HCT116 (cell line): ENCODE measurements at regions not wholly inside any gene's neighbourhood (a gene's known extent, or its start where the extent isn't known, plus 50 kb on each side); places are given as distances from the start of the nearest gene placed in this dataset.

Experiments
- ATAC-seq: fragments of 200-7000 bp; cut with Tn5 transposase; 2 replicates; pipeline ENCODE4 v1.9.1; 2020; ENCODE audit warnings: mild to moderate bottlenecking, moderate library complexity
- BruUV-seq: library from RNA; stranded (reverse); fragments of 400-500 nt; replicated peaks from 2 replicates; lab custom pipeline; 2021; lab: Mats Ljungman, UMichigan
- CTCF ChIA-PET: fragments of 300-600 bp; sonication (Branson Sonifier 250); formaldehyde crosslinking; loops from one replicate; lab custom pipeline; 2021; ENCODE audit warnings: antibody characterized with exemption; lab: Charles Lee
- POLR2A ChIA-PET: fragments of 300-600, 350-600 bp; sonication (Branson Sonifier 250); formaldehyde crosslinking; loops from one replicate; lab custom pipeline; 2021; ENCODE audit warnings: antibody characterized with exemption; lab: Charles Lee
- RAD21 ChIA-PET, 2 experiments: fragments of 300-600 bp; sonication (Branson Sonifier 250); formaldehyde crosslinking; loops; one replicate each; lab custom pipeline; 2023; ENCODE audit warnings: low total read pairs in 2 of 2; ENCODE audit not compliant: uncharacterized antibody in 2 of 2, unreplicated experiment in 2 of 2, low non-redundant PET in 1 of 2; lab: Charles Lee
- DNase-seq: peaks from one replicate; pipeline ENCODE4 v3.0.0-alpha.2; 2010; ENCODE audit warnings: low read depth, low spot score
- H2AFZ ChIP-seq: fragments of 200-600 bp; shearing (Covaris generic), sonication (generic); 2 replicates; pipeline ENCODE4 v1.6.1; 2017; ENCODE audit warnings: low read depth, mixed run types, mixed read lengths, antibody characterized with exemption, low read length; ENCODE audit not compliant: poor library complexity, severe bottlenecking
- H3K27ac ChIP-seq: 2 replicates; pipeline ENCODE4 v1.5.1; 2012; ENCODE audit warnings: low read depth, low read length
- H3K27me3 ChIP-seq: fragments of 200-600 bp; sonication (generic); 2 replicates; pipeline ENCODE4 v1.6.1; 2016; ENCODE audit warnings: mixed run types, low read length, mixed read lengths; ENCODE audit not compliant: insufficient read depth
- H3K36me3 ChIP-seq, 2 experiments: fragments of 200-500 bp in 1 of 2; fragments of 200-600 bp in 1 of 2; sonication (Bioruptor generic) in 1 of 2; sonication (generic) in 1 of 2; 2 replicates each; pipeline versions ENCODE4 v1.5.1 to v1.6.1; 2014 to 2016; ENCODE audit warnings: low read length in 2 of 2, inconsistent platforms in 1 of 2, mixed read lengths in 1 of 2, mixed run types in 1 of 2; ENCODE audit not compliant: insufficient read depth in 2 of 2, control insufficient read depth in 1 of 2
- H3K4me1 ChIP-seq, 2 experiments: fragments of 200-600 bp in 1 of 2; sonication (generic) in 1 of 2; 2 replicates each; pipeline versions ENCODE4 v1.5.1 to v1.6.1; 2012 to 2017; ENCODE audit warnings: low read length in 2 of 2, inconsistent platforms in 1 of 2, mild to moderate bottlenecking in 1 of 2, mixed read lengths in 1 of 2, mixed run types in 1 of 2, moderate library complexity in 1 of 2; ENCODE audit not compliant: insufficient read depth in 2 of 2, control insufficient read depth in 1 of 2
- H3K4me2 ChIP-seq: fragments of 200-600 bp; sonication (generic); 2 replicates; pipeline ENCODE4 v1.6.1; 2017; ENCODE audit warnings: mixed run types, low read length, mixed read lengths
- H3K4me3 ChIP-seq, 2 experiments: fragments of 200-600 bp in 1 of 2; sonication (generic) in 1 of 2; replicated peaks in 1 of 2; 2 replicates each; pipeline ENCODE4 v1.5.1; 2011 to 2016; ENCODE audit warnings: low read length in 2 of 2, control low read depth in 1 of 2, low read depth in 1 of 2, mild to moderate bottlenecking in 1 of 2, mixed read lengths in 1 of 2, mixed run types in 1 of 2
- H3K79me2 ChIP-seq: fragments of 200-600 bp; sonication (generic); 2 replicates; pipeline ENCODE4 v1.6.1; 2017; ENCODE audit warnings: mild to moderate bottlenecking, mixed run types, low read length, moderate library complexity, mixed read lengths; ENCODE audit not compliant: insufficient read depth
- H3K9ac ChIP-seq: fragments of 200-600 bp; sonication (generic); 2 replicates; pipeline ENCODE4 v1.6.1; 2016; ENCODE audit warnings: low read length, mixed read lengths
- H3K9me2 ChIP-seq: fragments of 200-600 bp; sonication (generic), shearing (Covaris generic); 2 replicates; pipeline ENCODE4 v1.6.1; 2017; ENCODE audit warnings: mixed run types, mild to moderate bottlenecking, moderate library complexity; ENCODE audit not compliant: insufficient read depth
- H3K9me3 ChIP-seq, 2 experiments: fragments of 200-500 bp in 1 of 2; fragments of 200-600 bp in 1 of 2; sonication (Bioruptor generic) in 1 of 2; sonication (generic) in 1 of 2; 2 replicates each; pipeline ENCODE4 v1.6.1; 2014 to 2017; ENCODE audit warnings: low read length in 2 of 2, mixed read lengths in 2 of 2, inconsistent platforms in 1 of 2, low read depth in 1 of 2, mild to moderate bottlenecking in 1 of 2, mixed run types in 1 of 2, moderate library complexity in 1 of 2; ENCODE audit not compliant: control insufficient read depth in 1 of 2, insufficient read depth in 1 of 2
- H4K20me1 ChIP-seq: fragments of 200-600 bp; sonication (generic), shearing (Covaris generic); 2 replicates; pipeline ENCODE4 v1.6.1; 2017; ENCODE audit warnings: mixed run types, mild to moderate bottlenecking, moderate library complexity; ENCODE audit not compliant: insufficient read depth
- ATF3 ChIP-seq: IDR thresholded peaks from 2 replicates; pipeline ENCODE4 v1.6.1; 2012
- CBX3 ChIP-seq: IDR thresholded peaks from 2 replicates; pipeline ENCODE4 v1.6.1; 2012; ENCODE audit warnings: low read depth
- CEBPB ChIP-seq: IDR thresholded peaks from 2 replicates; pipeline ENCODE4 v1.6.1; 2012; ENCODE audit warnings: low read depth
- EGR1 ChIP-seq: IDR thresholded peaks from 2 replicates; pipeline ENCODE4 v1.6.1; 2012; ENCODE audit warnings: low read depth
- ELF1 ChIP-seq: IDR thresholded peaks from 2 replicates; pipeline ENCODE4 v1.6.1; 2012; ENCODE audit warnings: low read depth, borderline replicate concordance
- EZH2 ChIP-seq: fragments of 200-600 bp; sonication (generic); IDR thresholded peaks from 2 replicates; pipeline ENCODE4 v1.6.1; 2017; ENCODE audit warnings: antibody characterized with exemption, mixed run types
- FOSL1 ChIP-seq: IDR thresholded peaks from 2 replicates; pipeline ENCODE4 v1.6.1; 2012; ENCODE audit warnings: low read depth
- JUND ChIP-seq: IDR thresholded peaks from 2 replicates; pipeline ENCODE4 v1.6.1; 2012
- POLR2A ChIP-seq: IDR thresholded peaks from 2 replicates; pipeline ENCODE4 v1.7.0; 2011; ENCODE audit warnings: borderline replicate concordance; ENCODE audit not compliant: insufficient read depth, insufficient read length; ENCODE audit errors: extremely low read depth
- POLR2AphosphoS5 ChIP-seq: IDR thresholded peaks from 2 replicates; pipeline ENCODE4 v1.6.1; 2011; ENCODE audit warnings: mild to moderate bottlenecking, low read depth, low read length, moderate library complexity
- SIN3A ChIP-seq: IDR thresholded peaks from 2 replicates; pipeline ENCODE4 v1.6.1; 2012; ENCODE audit warnings: low read depth
- SRF ChIP-seq: IDR thresholded peaks from 2 replicates; pipeline ENCODE4 v1.6.1; 2012; ENCODE audit warnings: low read depth
- TCF7L2 ChIP-seq: IDR thresholded peaks from 2 replicates; pipeline ENCODE4 v1.7.0; 2011; ENCODE audit warnings: borderline replicate concordance, inconsistent platforms; ENCODE audit not compliant: insufficient read depth, insufficient read length; ENCODE audit errors: extremely low read depth
- YY1 ChIP-seq: IDR thresholded peaks from 2 replicates; pipeline ENCODE4 v1.6.1; 2011; ENCODE audit warnings: low read length, low read depth, moderate library complexity, mild to moderate bottlenecking; ENCODE audit not compliant: insufficient replicate concordance; ENCODE audit errors: extremely low read depth
- ZBTB33 ChIP-seq: IDR thresholded peaks from 2 replicates; pipeline ENCODE4 v1.6.1; 2011; ENCODE audit warnings: mild to moderate bottlenecking, low read length, moderate library complexity; ENCODE audit not compliant: insufficient replicate concordance; ENCODE audit errors: extremely low read depth
- ZNF274 ChIP-seq: fragments of 200-500 bp; sonication (Bioruptor generic); IDR thresholded peaks from 2 replicates; pipeline ENCODE4 v1.6.1; 2014; ENCODE audit warnings: mild to moderate bottlenecking, low read depth, low read length, inconsistent platforms
- intact Hi-C: fragments of 100-400 bp; cut with micrococcal nuclease; formaldehyde crosslinking; loops from 2 replicates; pipeline ENCODE4 v1.10.0; 2022
- TF ChIP-seq, protein P1 (sequence below): IDR thresholded peaks from 2 replicates; pipeline ENCODE4 v1.6.1; 2012

GRCh38 chr3:68483601-68484000, 448.7 kb downstream of the TAFA4 start:
- ChIA-PET RAD21 (no interaction called here), POLR2A (no interaction called here)
- H3K27ac ChIP-seq: no peak overlapping the region

GRCh38 chr3:68483041-68483440, 449.3 kb downstream of the TAFA4 start:
- Histone ChIP-seq H3K9me3 (peaks cover 0 to 16% of the 10 kb centered on the region in 2 experiments; a peak in 1 of 4 replicates), H3K9me2 (no peaks in the 10 kb centered on the region), H4K20me1 (no peaks in the 10 kb centered on the region), H2AFZ (no peak overlapping the region), H3K4me3 (no peak overlapping the region), H3K4me1 (no peaks in the 10 kb centered on the region), H3K36me3 (no peaks in the 10 kb centered on the region), H3K27me3 (no peaks in the 10 kb centered on the region), H3K4me2 (no peak overlapping the region), H3K27ac (no peak overlapping the region), H3K79me2 (no peaks in the 10 kb centered on the region), H3K9ac (no peak overlapping the region)
- RAD21 ChIA-PET: no interaction called here
- DNase-seq (no peak), ATAC-seq (no peak)
- CTCF ChIA-PET: no interaction called here
- POLR2A ChIA-PET: no interaction called here
- no TSS peak for BruUV-seq
- intact Hi-C loops: no loop called here
- no peak for TF ChIP-seq ATF3
- no peak for TF ChIP-seq ELF1
- TF ChIP-seq ZBTB33: no peak
- no peak for TF ChIP-seq TCF7L2
- no peak for TF ChIP-seq EGR1
- no peak for TF ChIP-seq EZH2
- no peak for TF ChIP-seq FOSL1
- no peak for TF ChIP-seq YY1
- TF ChIP-seq JUND: no peak
- no peak for TF ChIP-seq SRF
- TF ChIP-seq POLR2AphosphoS5: no peak
- no peak for TF ChIP-seq CBX3
- no peak for TF ChIP-seq SIN3A
- TF ChIP-seq ZNF274: no peak
- TF ChIP-seq POLR2A: no peak
- TF ChIP-seq, protein P1, sequence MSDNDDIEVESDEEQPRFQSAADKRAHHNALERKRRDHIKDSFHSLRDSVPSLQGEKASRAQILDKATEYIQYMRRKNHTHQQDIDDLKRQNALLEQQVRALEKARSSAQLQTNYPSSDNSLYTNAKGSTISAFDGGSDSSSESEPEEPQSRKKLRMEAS: no peak

More at GRCh38 chr3:68483601-68484000, 448.7 kb downstream of the TAFA4 start:
- CTCF ChIA-PET: no interaction called here
- H3K9ac ChIP-seq: no peak overlapping the region
- H3K9me2 ChIP-seq: no peaks in the 10 kb centered on the region
- TF ChIP-seq ATF3 (no peak), CEBPB (no peak), EZH2 (no peak)
- DNase-seq: no peak
- no peaks in the 10 kb centered on the region for H3K27me3 ChIP-seq
- intact Hi-C loops: no loop called here
- no TSS peak for BruUV-seq
- H3K79me2 ChIP-seq: no peaks in the 10 kb centered on the region
- H3K4me2 ChIP-seq: no peak overlapping the region
- H3K9me3 ChIP-seq: peaks cover 0 to 16% of the 10 kb centered on the region in 2 experiments; a peak in 1 of 4 replicates
- H3K4me1 ChIP-seq: no peaks in the 10 kb centered on the region
- no peaks in the 10 kb centered on the region for H4K20me1 ChIP-seq
- H3K4me3 ChIP-seq: no peak overlapping the region
- H3K36me3 ChIP-seq: no peaks in the 10 kb centered on the region
- H2AFZ ChIP-seq: no peak overlapping the region
- ATAC-seq: no peak
